Vagina (tissue), 2 donors: ENCODE measurements at regions not wholly inside any gene's neighbourhood (a gene's known extent, or its start where the extent isn't known, plus 50 kb on each side); places are given as distances from the start of the nearest gene placed in this dataset.

Experiments used
- CTCF ChIP-seq, 3 experiments: fragments of 450-650 bp in 2 of 3; fragments of 200-600 bp in 1 of 3; sonication (generic) in 1 of 3; IDR thresholded peaks; one replicate each; pipeline ENCODE4 v1.5.1; 2017 to 2019; ENCODE audit warnings: antibody characterized with exemption in 3 of 3, mild to moderate bottlenecking in 2 of 3, moderate library complexity in 2 of 3
- POLR2A ChIP-seq, 2 donors: fragments of 450-650 bp; IDR thresholded peaks; one replicate each; pipeline ENCODE4 v1.6.1; 2017; ENCODE audit warnings: antibody characterized with exemption in 2 of 2, mild to moderate bottlenecking in 2 of 2, moderate library complexity in 2 of 2
- POLR2AphosphoS5 ChIP-seq, 2 donors: sonication (generic); formaldehyde crosslinking; IDR thresholded peaks; one replicate each; pipeline ENCODE4 v1.9.0; 2017; ENCODE audit warnings: antibody characterized with exemption in 2 of 2, mild to moderate bottlenecking in 2 of 2, low read depth in 1 of 2; ENCODE audit not compliant: insufficient read depth in 1 of 2

GRCh38 chr3:35307296-35307695, 332.0 kb upstream of the ARPP21 start:
- TF ChIP-seq POLR2A (IDR thresholded peaks at IDR 0.05) (no peak), CTCF (IDR thresholded peaks at IDR 0.05) (no peak), POLR2AphosphoS5 (IDR thresholded peaks at IDR 0.05; ENCODE audit: insufficient read depth in 1 of 2, low read depth in 1 of 2) (no peak)
